HepG2 (cell line): ENCODE measurements at regions not wholly inside any gene's neighbourhood (a gene's known extent, or its start where the extent isn't known, plus 50 kb on each side); places are given as distances from the start of the nearest gene placed in this dataset.

Experiments used
- ATAC-seq: fragments of 200-7000 bp; cut with Tn5 transposase; 3 replicates; pipeline ENCODE4 v1.9.1; 2020; ENCODE audit warnings: mild to moderate bottlenecking, moderate library complexity
- BruUV-seq: library from RNA; stranded (reverse); fragments of 400-500 nt; replicated peaks from 2 replicates; lab custom pipeline; 2021; lab: Mats Ljungman, UMichigan
- CTCF ChIA-PET: fragments of 300-600 bp; formaldehyde crosslinking; extraction: SDS; loops from one replicate; lab custom pipeline; 2021; ENCODE audit warnings: low total read pairs, inconsistent platforms, low intra/inter-chr PET ratio; lab: Yijun Ruan, JAX
- POLR2A ChIA-PET: fragments of 350-600 bp; sonication (Branson Sonifier 250); formaldehyde crosslinking; loops from one replicate; lab custom pipeline; 2020; ENCODE audit warnings: antibody characterized with exemption, inconsistent platforms; lab: Yijun Ruan, JAX
- DNase-seq: peaks from one replicate; pipeline ENCODE4 v3.0.0-alpha.2; 2015; ENCODE audit warnings: low spot score
- FAIRE-seq: peaks from 3 replicates; lab custom pipeline; 2011; peaks lifted over from hg19 to GRCh38; lab: Jason Lieb, UNC
- H2AFZ ChIP-seq: one replicate; pipeline ENCODE4 v1.6.1; 2011; ENCODE audit warnings: low read length, inconsistent platforms
- H3K27ac ChIP-seq: fragments of 300-600 bp; 3 replicates; pipeline ENCODE4 v1.8.0; 2011; ENCODE audit warnings: mixed run types, mild to moderate bottlenecking, mixed read lengths, low read length, inconsistent platforms; ENCODE audit not compliant: insufficient read depth; ENCODE audit errors: extremely low read length
- H3K27me3 ChIP-seq, 2 experiments: fragments of 200-600 bp in 1 of 2; 2 replicates in 1 of 2; 3 replicates in 1 of 2; pipeline versions ENCODE4 v1.6.0 to v1.8.0; 2011; ENCODE audit warnings: low read length in 2 of 2, mild to moderate bottlenecking in 2 of 2, moderate library complexity in 2 of 2, inconsistent platforms in 1 of 2; ENCODE audit not compliant: insufficient read depth in 2 of 2, control insufficient read depth in 1 of 2
- H3K36me3 ChIP-seq, 2 experiments: fragments of 200-600 bp in 1 of 2; replicated peaks in 1 of 2; 2 replicates in 1 of 2; 3 replicates in 1 of 2; pipeline versions ENCODE4 v1.5.1 to v1.8.0; 2011; ENCODE audit warnings: low read length in 2 of 2, inconsistent platforms in 1 of 2; ENCODE audit not compliant: insufficient read depth in 2 of 2, control insufficient read depth in 1 of 2
- H3K4me1 ChIP-seq: 2 replicates; pipeline ENCODE4 v1.5.1; 2012; ENCODE audit warnings: low read length, inconsistent platforms; ENCODE audit not compliant: insufficient read depth
- H3K4me2 ChIP-seq: 2 replicates; pipeline ENCODE4 v1.6.0; 2011; ENCODE audit warnings: low read depth, low read length, inconsistent platforms
- H3K4me3 ChIP-seq, 3 experiments: fragments of 200-600 bp in 1 of 3; sonication (generic), shearing (Covaris generic) in 1 of 3; replicated peaks in 1 of 3; 2 replicates each; pipeline ENCODE4 v1.5.1; 2011 to 2016; ENCODE audit warnings: low read length in 3 of 3, inconsistent platforms in 2 of 3, low read depth in 2 of 3, mild to moderate bottlenecking in 2 of 3, control low read depth in 1 of 3, mixed read lengths in 1 of 3; ENCODE audit not compliant: insufficient read depth in 1 of 3
- H3K79me2 ChIP-seq: one replicate; pipeline ENCODE4 v1.6.1; 2011; ENCODE audit warnings: low read length, inconsistent platforms; ENCODE audit not compliant: insufficient read depth
- H3K9ac ChIP-seq: 2 replicates; pipeline ENCODE4 v1.6.0; 2011; ENCODE audit warnings: mild to moderate bottlenecking, low read depth, low read length, inconsistent platforms; ENCODE audit not compliant: insufficient read depth
- H3K9me3 ChIP-seq: 2 replicates; pipeline ENCODE4 v1.5.1; 2012; ENCODE audit warnings: mild to moderate bottlenecking, low read length
- H4K20me1 ChIP-seq: 2 replicates; pipeline ENCODE4 v1.6.0; 2011; ENCODE audit warnings: inconsistent platforms, mild to moderate bottlenecking, low read length, moderate library complexity; ENCODE audit not compliant: insufficient read depth
- ATF6 ChIP-seq: sonication (generic); formaldehyde crosslinking; conservative IDR thresholded peaks from 2 replicates; pipeline ENCODE4 v1.4.0; 2020; ENCODE audit warnings: missing genetic modification reagents
- CENPBD1 ChIP-seq: sonication (generic); formaldehyde crosslinking; IDR thresholded peaks from 2 replicates; pipeline ENCODE4 v1.8.0; 2022; ENCODE audit warnings: missing genetic modification reagents, low read depth, mild to moderate bottlenecking, borderline replicate concordance
- EZH2 ChIP-seq: conservative IDR thresholded peaks from 2 replicates; pipeline ENCODE4 v1.6.1; 2012; ENCODE audit warnings: mild to moderate bottlenecking, low read depth, low read length, moderate library complexity
- GABPA ChIP-seq, 2 experiments: IDR thresholded peaks; 2 replicates each; pipeline ENCODE4 v1.6.1; 2011 to 2016; ENCODE audit warnings: low read depth in 2 of 2, low read length in 1 of 2, missing biosample characterization in 1 of 2, missing genetic modification characterization in 1 of 2
- HINFP ChIP-seq: sonication (generic); formaldehyde crosslinking; IDR thresholded peaks from 2 replicates; pipeline ENCODE4 v1.4.0; 2020; ENCODE audit warnings: low read depth, mild to moderate bottlenecking, missing genetic modification reagents
- HOXA3 ChIP-seq: sonication (generic); formaldehyde crosslinking; IDR thresholded peaks from 2 replicates; pipeline ENCODE4 v1.5.0; 2020; ENCODE audit warnings: missing genetic modification reagents
- MED1 ChIP-seq: sonication (generic); formaldehyde crosslinking; IDR thresholded peaks from 2 replicates; pipeline ENCODE4 v1.4.0; 2020; ENCODE audit warnings: missing genetic modification reagents
- PHF20 ChIP-seq: sonication (generic); formaldehyde crosslinking; IDR thresholded peaks from 2 replicates; pipeline ENCODE4 v1.5.0; 2020; ENCODE audit warnings: mild to moderate bottlenecking, missing genetic modification reagents
- ZNF431 ChIP-seq: sonication (generic); formaldehyde crosslinking; IDR thresholded peaks from 2 replicates; pipeline ENCODE4 v1.9.0; 2022; ENCODE audit warnings: missing genetic modification reagents, low read depth, mild to moderate bottlenecking, borderline replicate concordance
- ZNF550 ChIP-seq: sonication (generic); formaldehyde crosslinking; IDR thresholded peaks from 2 replicates; pipeline ENCODE4 v1.4.0; 2020; ENCODE audit warnings: mild to moderate bottlenecking, missing genetic modification reagents, borderline replicate concordance
- ZNF776 ChIP-seq: sonication (generic); formaldehyde crosslinking; IDR thresholded peaks from 2 replicates; pipeline ENCODE4 v1.4.0; 2020; ENCODE audit warnings: mild to moderate bottlenecking, missing genetic modification reagents
- WGBS: methylation state at CpG from one replicate; pipeline ENCODE4 v1.1.6; 2017; ENCODE audit warnings: low lambda C conversion rate; 5-methylcytosine and 5-hydroxymethylcytosine counted together
- in situ Hi-C: cut with HindIII; loops from 2 replicates; pipeline ENCODE4 v1.10.0; 2017; ENCODE audit warnings: low pct_unique_long_range_greater_than_20kb; ENCODE audit not compliant: extremely low pct_ligation_motif_present
- intact Hi-C: fragments of 100-400 bp; cut with micrococcal nuclease; formaldehyde crosslinking; loops from one replicate; pipeline ENCODE4 v1.10.0; 2022; ENCODE audit not compliant: unreplicated experiment

GRCh38 chr10:44684661-44685060 lies 226.5 kb upstream of the TMEM72 start:
- H3K36me3 ChIP-seq: no peaks in the 10 kb centered on the region
- H4K20me1 ChIP-seq: no peaks in the 10 kb centered on the region
- CTCF ChIA-PET: no interaction called here
- BruUV-seq: no TSS peak
- in situ Hi-C loops (no loop called here), intact Hi-C loops (no loop called here)
- H3K4me1 ChIP-seq: no peaks in the 10 kb centered on the region
- H3K27ac ChIP-seq: no peak overlapping the region
- no peaks in the 10 kb centered on the region for H3K79me2 ChIP-seq
- POLR2A ChIA-PET: no interaction called here
- FAIRE-seq (no peak), ATAC-seq (no peak), DNase-seq (no peak)
- H3K4me3 ChIP-seq: no peak overlapping the region
- WGBS: 0% methylated on average over 2 of the region's 2 CpGs
- H3K4me2 ChIP-seq: no peak overlapping the region
- TF ChIP-seq CENPBD1 (CRISPR knock-in tag) (no peak), PHF20 (CRISPR knock-in tag) (no peak), ZNF431 (CRISPR knock-in tag) (no peak), MED1 (no peak), ZNF776 (CRISPR knock-in tag) (no peak), HOXA3 (CRISPR knock-in tag) (no peak), EZH2 (no peak), ATF6 (CRISPR knock-in tag) (no peak), ZNF550 (no peak), GABPA (IDR thresholded peaks at IDR 0.05; ENCODE audit: low read depth, low read length) (no peak), GABPA (CRISPR knock-in tag; IDR thresholded peaks at IDR 0.05; ENCODE audit: low read depth) (no peak), HINFP (CRISPR knock-in tag) (no peak)
- no peak overlapping the region for H3K9ac ChIP-seq
- H3K27me3 ChIP-seq: no peaks in the 10 kb centered on the region
- H3K9me3 ChIP-seq: no peaks in the 10 kb centered on the region
- no peak overlapping the region for H2AFZ ChIP-seq
